NCI-H1694 treated with DMSO at 0.1 percent for 48 hours (cell line): ENCODE measurements at regions not wholly inside any gene's neighbourhood (a gene's known extent, or its start where the extent isn't known, plus 50 kb on each side); places are given as distances from the start of the nearest gene placed in this dataset.

ENCODE experiments used
- DNase-seq: peaks from one replicate; lab custom pipeline; 2025; lab: John Stamatoyannopoulos, UW

DNA sequence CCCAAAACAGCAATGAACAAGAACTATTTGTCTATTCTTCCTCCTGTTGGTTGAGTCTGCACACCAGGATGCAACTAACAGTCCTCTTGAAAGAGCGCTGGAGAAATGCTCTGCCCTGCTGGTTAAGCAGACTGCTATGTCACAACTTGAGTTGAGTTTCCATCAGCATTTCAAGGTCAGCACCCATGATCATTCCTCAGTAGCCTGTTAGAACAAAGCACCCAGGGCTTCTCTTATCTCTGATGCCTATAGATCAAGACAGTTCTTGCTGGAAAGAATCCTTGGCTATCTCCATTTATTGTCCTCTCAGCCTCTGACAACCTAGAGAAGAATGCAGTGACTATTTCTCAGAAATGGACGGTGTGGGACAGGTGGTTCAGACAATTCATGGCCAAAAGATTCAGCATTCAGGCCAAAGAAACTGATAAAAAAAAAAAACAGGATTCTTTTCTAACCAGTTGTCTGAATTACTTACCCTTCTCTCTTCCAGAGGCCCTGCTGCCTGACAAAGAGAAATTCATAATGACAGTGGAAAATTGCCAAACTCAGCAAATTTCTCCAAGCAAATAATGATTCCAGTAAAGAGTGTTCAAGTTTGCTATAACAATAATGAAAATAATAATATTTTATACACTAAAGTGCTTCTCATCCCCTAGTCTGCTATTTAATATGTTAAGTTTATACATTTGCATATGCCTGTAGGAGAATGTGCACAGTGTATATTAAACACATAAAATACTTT, 306.7 kb downstream of the EMP1 start:
- no peak for DNase-seq

GRCh38 chr12:13499008-13499407, 302.5 kb downstream of the EMP1 start:
- no peak for DNase-seq

DNA sequence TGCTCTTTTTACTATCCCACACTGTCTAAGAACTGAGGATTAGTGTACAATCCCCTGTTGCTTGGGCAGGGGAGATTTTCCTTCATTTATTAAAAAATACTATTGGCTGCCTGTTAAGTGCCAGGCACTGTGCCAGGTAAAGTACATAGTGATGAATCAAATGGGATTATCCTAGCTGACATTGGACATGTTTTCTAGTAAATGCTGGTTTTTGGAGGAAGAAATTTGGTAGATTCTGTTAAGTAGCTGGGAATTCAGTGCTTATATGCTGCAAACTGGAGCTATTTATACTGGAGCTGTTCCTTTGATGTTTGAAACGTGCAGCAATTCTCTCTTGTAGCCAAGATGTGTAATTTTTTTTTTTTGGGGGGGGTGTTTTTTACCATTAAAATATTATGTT, 299.6 kb downstream of the EMP1 start:
- no peak for DNase-seq

- no peak for DNase-seq
These were observed 292.7 kb downstream of the EMP1 start for GRCh38 chr12:13489246-13489645.

GRCh38 chr12:13487326-13487725, 290.8 kb downstream of the EMP1 start:
- DNase-seq = no peak

- DNase-seq = no peak
These were observed 290.3 kb downstream of the EMP1 start for GRCh38 chr12:13486794-13487193.

DNA sequence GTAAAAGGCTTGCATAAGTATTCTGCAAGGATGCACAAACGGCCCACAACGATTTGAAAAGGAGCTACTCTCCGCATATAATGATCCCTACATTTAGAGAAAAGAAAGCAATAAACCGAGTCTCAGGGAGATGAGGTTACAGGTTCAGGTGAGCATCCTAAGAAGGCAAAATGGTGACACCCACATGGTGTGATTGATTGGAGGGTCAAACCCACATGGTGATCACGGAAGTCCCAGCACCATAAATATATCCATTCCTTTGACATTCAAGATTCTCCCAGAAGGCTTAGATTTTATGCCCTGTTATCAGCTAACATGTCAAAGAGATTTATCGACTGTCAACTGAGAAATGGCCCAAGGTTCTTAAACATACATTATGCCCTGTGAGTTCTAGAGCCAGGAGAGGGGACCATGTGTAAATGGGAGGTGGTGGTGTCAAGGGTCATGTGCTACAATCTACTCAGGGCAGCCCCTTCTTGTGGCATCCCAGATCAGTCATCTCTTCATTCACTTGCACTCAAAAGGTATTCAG, 282.2 kb downstream of the EMP1 start:
- DNase-seq = no peak

DNA sequence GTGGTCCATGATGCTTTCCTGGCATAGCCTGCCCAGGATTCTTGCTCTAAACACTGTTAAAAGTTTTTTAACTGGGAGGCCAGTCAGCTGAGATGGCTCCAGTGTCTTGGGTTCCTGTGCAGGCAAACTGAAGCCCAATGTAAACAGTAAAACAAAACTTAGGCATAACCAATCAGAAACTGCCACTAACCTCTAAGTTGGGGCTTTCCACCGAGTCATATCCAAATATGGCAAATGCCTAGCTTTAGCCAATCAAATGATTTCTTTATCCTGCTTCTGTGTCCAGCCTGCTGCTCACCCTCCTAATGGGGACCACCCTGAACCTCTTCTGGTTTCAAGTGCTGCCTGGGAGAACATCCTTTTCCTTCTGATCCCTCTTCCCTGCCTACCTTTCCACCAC, 277.9 kb downstream of the EMP1 start:
- DNase-seq = no peak

DNA sequence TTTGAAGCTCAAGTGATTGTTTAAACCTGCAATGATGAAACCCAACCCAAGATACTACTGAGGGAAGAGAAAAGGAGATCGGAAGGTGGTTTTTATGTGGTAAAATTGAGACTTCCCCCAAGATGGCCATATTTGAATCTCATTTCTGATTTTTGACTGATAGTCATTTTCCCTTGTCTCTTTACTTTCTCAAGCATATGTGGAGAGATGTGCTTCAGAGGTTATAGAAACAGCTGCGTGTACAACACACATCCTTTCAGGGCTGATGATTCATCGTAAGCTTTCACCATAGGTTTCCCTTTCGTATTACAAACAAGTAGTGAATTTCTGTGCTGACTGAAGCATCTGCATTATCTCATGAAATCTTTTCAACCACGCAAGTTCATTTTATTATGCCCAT, 276.2 kb downstream of the EMP1 start:
- DNase-seq = no peak

GRCh38 chr12:13471471-13471870, 274.9 kb downstream of the EMP1 start:
- DNase-seq = no peak

DNA sequence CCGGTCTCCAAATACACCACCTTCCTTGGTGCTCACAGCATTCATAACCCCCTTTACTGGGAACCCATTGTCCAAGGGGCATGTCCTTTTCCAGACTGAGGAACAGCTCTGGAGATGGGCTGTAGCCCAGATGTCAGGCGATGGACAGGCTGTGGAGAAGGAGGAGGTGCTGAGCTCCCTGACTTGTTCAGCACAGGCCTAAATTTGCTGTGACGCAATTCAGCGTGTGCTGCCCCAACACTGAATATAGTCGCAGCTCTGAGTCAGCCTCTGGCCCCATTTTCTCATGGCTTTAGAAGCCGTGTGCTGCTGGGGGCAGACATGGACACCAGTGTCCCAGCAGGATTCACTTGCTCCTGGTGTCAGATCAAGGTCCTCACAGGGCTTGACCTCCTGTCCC, 269.1 kb downstream of the EMP1 start:
- no peak for DNase-seq

GRCh38 chr12:13463189-13463588, 266.7 kb downstream of the EMP1 start:
- no peak for DNase-seq

GRCh38 chr12:13462450-13462849, 265.9 kb downstream of the EMP1 start:
- no peak for DNase-seq

DNA sequence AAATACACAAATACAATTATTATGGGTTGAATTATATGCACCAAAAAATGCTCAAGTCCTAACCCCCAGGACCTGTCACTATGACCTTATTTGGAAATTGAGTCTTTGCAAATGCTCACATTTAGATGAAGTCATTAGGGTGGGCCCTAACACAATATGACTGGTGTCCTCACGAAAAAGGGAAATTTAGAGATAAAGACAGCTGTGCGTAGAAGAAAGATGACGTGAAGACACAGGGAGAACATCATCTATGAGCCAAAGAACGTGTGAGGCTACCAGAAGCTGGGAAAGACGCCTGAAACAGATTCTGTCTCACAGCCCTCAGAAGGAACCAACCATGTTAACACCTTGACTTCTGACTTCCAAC, 259.2 kb downstream of the EMP1 start:
- no peak for DNase-seq

DNA sequence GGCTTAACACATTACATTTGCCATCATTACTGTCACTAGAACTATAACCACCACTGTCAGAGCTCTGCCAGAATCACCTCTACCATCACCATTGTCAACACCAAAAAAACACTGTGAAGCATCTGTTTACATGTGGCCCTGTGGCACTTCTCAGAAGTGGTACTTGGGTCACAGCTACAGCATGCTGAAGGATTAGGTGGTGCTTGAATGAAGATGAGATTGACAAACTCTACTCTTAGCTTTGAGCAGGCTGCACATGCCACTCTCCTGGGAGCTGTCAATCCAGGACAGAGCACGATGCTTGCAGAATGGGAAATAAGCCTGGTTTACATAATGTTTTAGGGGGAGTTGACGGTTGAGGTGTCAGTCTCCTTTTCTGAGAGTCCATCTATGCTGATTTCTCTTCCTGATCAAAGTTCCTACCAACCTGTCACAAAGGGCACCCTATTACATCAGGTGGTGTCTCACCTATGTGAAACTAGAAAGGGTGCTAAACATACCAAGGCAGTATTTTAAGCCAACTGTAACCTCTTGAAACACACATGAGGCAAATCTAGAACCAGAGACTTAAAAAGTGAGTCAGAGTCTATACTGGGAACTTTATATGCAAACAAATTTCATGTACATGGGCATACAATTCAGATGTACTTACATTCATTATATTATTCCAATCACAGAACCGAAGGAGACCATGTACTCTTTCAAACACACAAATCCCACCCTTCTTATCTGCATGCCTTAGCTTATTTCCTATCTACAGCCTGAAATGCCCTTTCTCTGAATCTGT, 258.7 kb downstream of the EMP1 start:
- no peak for DNase-seq

DNA sequence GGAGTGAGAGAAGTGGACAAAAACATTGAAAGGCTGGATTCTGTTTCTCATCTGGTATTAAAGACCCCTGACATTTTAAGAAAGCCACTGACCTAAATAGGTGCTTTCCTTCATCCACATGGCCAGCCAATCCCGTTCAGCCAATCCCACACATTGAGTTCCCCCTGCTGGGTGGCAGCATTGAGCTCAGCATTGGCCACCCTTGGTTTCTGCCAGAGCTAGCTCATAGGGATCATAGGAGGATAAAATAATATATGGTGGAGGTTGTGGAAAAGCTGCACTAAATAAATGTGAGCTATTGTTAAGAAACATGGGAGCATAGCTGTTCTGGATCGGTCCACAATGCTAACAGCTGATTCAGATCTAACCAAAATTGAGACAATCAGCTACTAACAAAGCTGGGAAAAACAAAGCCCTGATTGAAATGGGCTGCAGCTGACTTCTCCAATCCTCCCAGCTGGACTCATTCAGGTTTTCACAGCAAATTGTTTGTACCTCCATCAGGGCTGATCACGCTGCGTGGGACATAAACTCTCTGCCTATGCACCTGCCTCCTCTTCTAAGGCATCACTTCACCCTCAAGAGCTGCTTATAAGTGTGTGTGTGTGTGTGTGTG, 256.5 kb downstream of the EMP1 start:
- DNase-seq = no peak

GRCh38 chr12:13451776-13452175, 255.2 kb downstream of the EMP1 start:
- no peak for DNase-seq

- no peak for DNase-seq
These were observed 253.9 kb downstream of the EMP1 start for GRCh38 chr12:13450231-13451080.

DNA sequence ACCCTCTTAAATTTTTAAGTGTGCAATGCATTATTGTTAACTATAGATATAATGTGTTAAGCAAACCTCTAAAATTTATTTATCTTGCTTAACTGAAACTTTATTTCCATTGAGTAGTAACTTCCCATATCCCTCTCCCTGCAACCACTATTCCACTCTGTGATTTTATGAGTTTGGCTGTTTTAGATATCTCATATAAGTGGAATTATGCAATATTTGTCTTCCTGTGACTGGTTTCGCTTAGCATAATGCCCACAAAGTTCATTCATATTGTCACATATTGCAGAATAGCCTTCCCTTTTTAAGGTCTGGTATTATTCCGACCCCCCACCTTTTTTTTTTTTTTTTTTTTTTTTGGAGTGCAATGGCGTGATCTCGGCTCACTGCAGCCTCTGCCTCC, 247.6 kb downstream of the EMP1 start:
- DNase-seq = no peak

- no peak for DNase-seq
These were observed 247.0 kb downstream of the EMP1 start for GRCh38 chr12:13443498-13443897.

GRCh38 chr12:13443028-13443427, 246.5 kb downstream of the EMP1 start:
- DNase-seq = no peak

GRCh38 chr12:13442457-13442856, 245.9 kb downstream of the EMP1 start:
- DNase-seq = no peak
